Smooth muscle cell (in vitro differentiated cells): ENCODE measurements at regions not wholly inside any gene's neighbourhood (a gene's known extent, or its start where the extent isn't known, plus 50 kb on each side); places are given as distances from the start of the nearest gene placed in this dataset.

ENCODE experiments used
- DNase-seq: peaks from one replicate; lab custom pipeline; 2025; ENCODE audit not compliant: unreplicated experiment; lab: John Stamatoyannopoulos, UW
- H2AFZ ChIP-seq: fragments of 200-600 bp; sonication (generic); 2 replicates; pipeline ENCODE4 v1.6.0; 2016; ENCODE audit warnings: antibody characterized with exemption, low read depth, mild to moderate bottlenecking
- H3F3A ChIP-seq: fragments of 200-600 bp; sonication (generic); 2 replicates; pipeline ENCODE4 v1.6.0; 2017; ENCODE audit warnings: antibody characterized with exemption, low read depth
- H3K27ac ChIP-seq: fragments of 200-600 bp; sonication (generic); 2 replicates; pipeline ENCODE4 v1.5.1; 2016; ENCODE audit warnings: low read depth, mild to moderate bottlenecking
- H3K27me3 ChIP-seq: fragments of 200-600 bp; sonication (generic); 2 replicates; pipeline ENCODE4 v1.6.1; 2016; ENCODE audit warnings: low read depth, mild to moderate bottlenecking
- H3K36me3 ChIP-seq: fragments of 200-600 bp; sonication (generic); 2 replicates; pipeline ENCODE4 v1.5.1; 2016; ENCODE audit warnings: low read depth
- H3K4me1 ChIP-seq: fragments of 200-600 bp; sonication (generic); 2 replicates; pipeline ENCODE4 v1.5.1; 2016; ENCODE audit warnings: low read depth
- H3K4me2 ChIP-seq: fragments of 200-600 bp; sonication (generic); 2 replicates; pipeline ENCODE4 v1.6.0; 2016; ENCODE audit warnings: mild to moderate bottlenecking
- H3K4me3 ChIP-seq: fragments of 200-600 bp; sonication (generic); 2 replicates; pipeline ENCODE4 v1.5.1; 2016; ENCODE audit warnings: mild to moderate bottlenecking
- H3K79me2 ChIP-seq: fragments of 200-600 bp; sonication (generic); 2 replicates; pipeline ENCODE4 v1.6.0; 2016; ENCODE audit warnings: low read depth, mild to moderate bottlenecking
- H3K9ac ChIP-seq: fragments of 200-600 bp; sonication (generic); 2 replicates; pipeline ENCODE4 v1.6.0; 2016; ENCODE audit warnings: low read depth
- H3K9me3 ChIP-seq: fragments of 200-600 bp; sonication (generic); replicated peaks from 2 replicates; pipeline ENCODE4 v1.5.1; 2016; ENCODE audit warnings: low read depth
- H4K20me1 ChIP-seq: fragments of 200-600 bp; sonication (generic); 2 replicates; pipeline ENCODE4 v1.6.0; 2016; ENCODE audit warnings: low read depth
- WGBS: methylation state at CpG from one replicate; pipeline ENCODE4 v1.1.7; 2016; ENCODE audit warnings: low lambda C conversion rate; 5-methylcytosine and 5-hydroxymethylcytosine counted together
- TF ChIP-seq, protein P1 (sequence below): fragments of 200-600 bp; sonication (generic); IDR thresholded peaks from 2 replicates; pipeline ENCODE4 v1.5.1; 2017; ENCODE audit warnings: borderline replicate concordance, mild to moderate bottlenecking, antibody characterized with exemption; ENCODE audit not compliant: insufficient read depth, poor library complexity, severe bottlenecking

DNA sequence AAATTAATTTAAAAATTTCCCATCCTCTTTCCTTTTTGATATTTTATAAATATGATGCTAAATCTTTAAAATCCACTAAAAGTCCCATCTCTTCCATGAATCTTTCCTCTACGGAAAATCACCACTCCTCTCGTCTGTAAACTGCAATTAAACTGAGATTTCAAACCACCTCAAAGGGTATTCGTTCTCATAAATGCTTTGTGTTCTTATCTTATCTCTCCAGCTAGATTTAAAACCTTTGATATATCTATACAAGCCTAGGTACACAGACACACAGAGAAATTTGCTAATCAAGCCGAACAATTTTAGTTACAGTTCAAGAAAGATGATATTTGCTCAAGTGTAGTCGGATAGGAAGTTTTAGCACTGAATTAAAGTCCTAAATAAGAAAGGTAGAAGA, 214.6 kb upstream of the PRDM1 start:
- no peak overlapping the region for H2AFZ ChIP-seq
- no peaks in the 10 kb centered on the region for H3K9me3 ChIP-seq
- WGBS = 71% methylated on average over 5 of the region's 5 CpGs
- TF ChIP-seq, protein P1, sequence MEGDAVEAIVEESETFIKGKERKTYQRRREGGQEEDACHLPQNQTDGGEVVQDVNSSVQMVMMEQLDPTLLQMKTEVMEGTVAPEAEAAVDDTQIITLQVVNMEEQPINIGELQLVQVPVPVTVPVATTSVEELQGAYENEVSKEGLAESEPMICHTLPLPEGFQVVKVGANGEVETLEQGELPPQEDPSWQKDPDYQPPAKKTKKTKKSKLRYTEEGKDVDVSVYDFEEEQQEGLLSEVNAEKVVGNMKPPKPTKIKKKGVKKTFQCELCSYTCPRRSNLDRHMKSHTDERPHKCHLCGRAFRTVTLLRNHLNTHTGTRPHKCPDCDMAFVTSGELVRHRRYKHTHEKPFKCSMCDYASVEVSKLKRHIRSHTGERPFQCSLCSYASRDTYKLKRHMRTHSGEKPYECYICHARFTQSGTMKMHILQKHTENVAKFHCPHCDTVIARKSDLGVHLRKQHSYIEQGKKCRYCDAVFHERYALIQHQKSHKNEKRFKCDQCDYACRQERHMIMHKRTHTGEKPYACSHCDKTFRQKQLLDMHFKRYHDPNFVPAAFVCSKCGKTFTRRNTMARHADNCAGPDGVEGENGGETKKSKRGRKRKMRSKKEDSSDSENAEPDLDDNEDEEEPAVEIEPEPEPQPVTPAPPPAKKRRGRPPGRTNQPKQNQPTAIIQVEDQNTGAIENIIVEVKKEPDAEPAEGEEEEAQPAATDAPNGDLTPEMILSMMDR = no peak
- H3K36me3 ChIP-seq = no peaks in the 10 kb centered on the region
- no peaks in the 10 kb centered on the region for H3F3A ChIP-seq
- H3K79me2 ChIP-seq = no peaks in the 10 kb centered on the region
- H3K27ac ChIP-seq = no peak overlapping the region
- no peak overlapping the region for H3K4me3 ChIP-seq
- H3K4me2 ChIP-seq = no peak overlapping the region
- no peaks in the 10 kb centered on the region for H3K4me1 ChIP-seq
- no peaks in the 10 kb centered on the region for H4K20me1 ChIP-seq
- no peak overlapping the region for H3K9ac ChIP-seq
- no peaks in the 10 kb centered on the region for H3K27me3 ChIP-seq
- no peak for DNase-seq

GRCh38 chr6:105869835-105870440, 216.2 kb upstream of the PRDM1 start:
- 84% methylated on average over 5 of the region's 5 CpGs for WGBS
- H3K36me3 ChIP-seq = no peaks in the 10 kb centered on the region
- H3K9me3 ChIP-seq = no peaks in the 10 kb centered on the region
- no peaks in the 10 kb centered on the region for H3K79me2 ChIP-seq
- no peak overlapping the region for H3K9ac ChIP-seq
- H4K20me1 ChIP-seq = no peaks in the 10 kb centered on the region
- DNase-seq = no peak
- no peaks in the 10 kb centered on the region for H3K4me1 ChIP-seq
- H3K27ac ChIP-seq = no peak overlapping the region
- no peak overlapping the region for H2AFZ ChIP-seq
- no peaks in the 10 kb centered on the region for H3K27me3 ChIP-seq
- no peak overlapping the region for H3K4me3 ChIP-seq
- TF ChIP-seq, protein P1 = no peak
- H3F3A ChIP-seq = no peaks in the 10 kb centered on the region
- H3K4me2 ChIP-seq = no peak overlapping the region

DNA sequence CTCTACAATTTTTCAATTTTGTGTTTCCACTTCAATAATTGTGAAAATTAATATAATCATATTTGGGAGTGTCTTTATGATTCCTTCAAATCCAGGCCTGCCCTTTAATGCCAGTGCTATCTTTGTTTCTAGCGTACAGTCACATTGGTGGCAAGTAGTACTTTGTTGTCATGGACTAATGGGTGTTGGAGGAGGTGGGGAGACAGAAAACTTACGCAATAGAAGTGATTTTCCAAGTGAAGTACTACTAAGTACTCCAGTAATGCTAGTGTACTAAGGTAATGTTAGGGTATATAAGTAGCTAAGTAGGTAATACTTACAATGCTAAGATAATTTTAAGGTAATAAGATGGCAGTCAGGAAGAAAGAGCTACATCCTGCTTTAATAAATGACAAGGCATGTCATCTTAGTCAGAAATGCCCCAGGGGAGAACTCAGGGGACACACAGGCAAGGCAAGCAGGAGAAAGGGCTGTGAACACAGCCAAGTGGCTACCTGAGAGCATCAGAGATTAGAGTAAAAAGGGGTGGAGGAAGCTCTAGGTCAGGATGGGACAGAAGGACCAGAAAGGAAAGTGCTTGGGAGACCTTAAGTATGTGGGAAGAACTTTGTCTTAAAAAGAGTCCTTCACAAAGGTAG, 217.2 kb upstream of the PRDM1 start:
- Histone ChIP-seq H4K20me1 (no peaks in the 10 kb centered on the region), H3K79me2 (no peaks in the 10 kb centered on the region), H3K4me1 (no peaks in the 10 kb centered on the region), H3K4me2 (no peak overlapping the region), H3K9ac (no peak overlapping the region), H3K36me3 (no peaks in the 10 kb centered on the region), H3K27me3 (no peaks in the 10 kb centered on the region), H3K4me3 (no peak overlapping the region), H3K9me3 (no peaks in the 10 kb centered on the region), H3F3A (no peaks in the 10 kb centered on the region), H2AFZ (peak overlapping the region; percentile 8), H3K27ac (no peak overlapping the region)
- TF ChIP-seq, protein P1 = no peak
- no peak for DNase-seq
- 90% methylated on average over 2 of the region's 2 CpGs for WGBS

DNA sequence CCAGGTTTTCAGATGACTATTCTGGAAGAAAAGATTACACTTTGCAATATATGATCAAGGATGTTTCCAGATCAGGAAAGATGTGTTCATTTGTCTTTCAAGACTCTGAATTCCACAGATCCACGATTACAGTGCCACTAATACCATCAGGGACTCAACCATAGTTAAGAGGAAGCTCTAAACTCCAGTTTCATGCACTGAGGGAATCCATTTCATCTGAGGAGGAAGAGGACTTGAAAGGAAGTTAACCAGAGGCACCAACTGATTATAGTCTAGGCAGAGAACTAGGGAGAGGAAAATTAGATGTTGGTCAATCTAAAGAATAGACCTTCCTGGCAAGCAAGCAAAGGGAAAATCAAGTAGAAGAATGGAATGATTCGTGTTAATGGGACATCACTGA, 218.3 kb upstream of the PRDM1 start:
- Histone ChIP-seq H3K27ac (no peak overlapping the region), H3K36me3 (no peaks in the 10 kb centered on the region), H3K4me2 (no peak overlapping the region), H3K4me1 (no peaks in the 10 kb centered on the region), H3K9ac (no peak overlapping the region), H2AFZ (no peak overlapping the region), H3K4me3 (no peak overlapping the region), H3K9me3 (no peaks in the 10 kb centered on the region), H3F3A (no peaks in the 10 kb centered on the region), H3K79me2 (no peaks in the 10 kb centered on the region), H4K20me1 (no peaks in the 10 kb centered on the region), H3K27me3 (no peaks in the 10 kb centered on the region)
- TF ChIP-seq, protein P1 = no peak
- 96% methylated on average over 2 of the region's 2 CpGs for WGBS
- DNase-seq = no peak
